Coronary artery (tissue), 2 donors: ENCODE measurements at regions not wholly inside any gene's neighbourhood (a gene's known extent, or its start where the extent isn't known, plus 50 kb on each side); places are given as distances from the start of the nearest gene placed in this dataset.

Source experiments
- DNase-seq: peaks from one replicate; pipeline ENCODE4 v3.0.0-alpha.2; 2017; ENCODE audit warnings: low spot score
- H3K27ac ChIP-seq, 2 donors: fragments of 200-600 bp; sonication (generic); one replicate each; pipeline ENCODE4 v1.5.1; 2016 to 2019
- H3K4me3 ChIP-seq: fragments of 200-600 bp; sonication (generic); 2 replicates; pipeline ENCODE4 v1.5.1; 2016; ENCODE audit warnings: mild to moderate bottlenecking, moderate library complexity
- TF ChIP-seq, protein P1 (sequence below): fragments of 200-600 bp; sonication (generic); IDR thresholded peaks from one replicate; pipeline ENCODE4 v1.5.1; 2019; ENCODE audit warnings: antibody characterized with exemption

DNA sequence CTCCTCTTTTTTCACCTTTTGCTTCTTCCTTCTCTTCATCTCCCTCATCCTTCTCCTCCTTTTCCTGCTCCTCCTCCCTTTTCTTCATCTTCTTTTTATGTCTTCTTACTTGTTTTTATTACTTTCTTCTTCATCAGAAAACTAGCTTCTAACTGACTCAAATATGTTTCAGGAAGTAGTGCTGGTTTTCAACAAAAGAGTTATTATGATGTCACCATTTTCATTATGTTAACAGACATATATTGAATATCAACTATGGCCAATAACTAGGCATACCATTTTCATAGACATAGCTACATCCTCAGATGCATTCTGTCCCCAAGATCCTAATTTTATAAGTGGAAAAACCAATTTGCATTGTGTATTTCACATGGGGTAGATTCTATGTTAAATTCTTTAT, 252.9 kb upstream of the PAPPA start:
- no peak overlapping the region for H3K27ac ChIP-seq
- TF ChIP-seq, protein P1, sequence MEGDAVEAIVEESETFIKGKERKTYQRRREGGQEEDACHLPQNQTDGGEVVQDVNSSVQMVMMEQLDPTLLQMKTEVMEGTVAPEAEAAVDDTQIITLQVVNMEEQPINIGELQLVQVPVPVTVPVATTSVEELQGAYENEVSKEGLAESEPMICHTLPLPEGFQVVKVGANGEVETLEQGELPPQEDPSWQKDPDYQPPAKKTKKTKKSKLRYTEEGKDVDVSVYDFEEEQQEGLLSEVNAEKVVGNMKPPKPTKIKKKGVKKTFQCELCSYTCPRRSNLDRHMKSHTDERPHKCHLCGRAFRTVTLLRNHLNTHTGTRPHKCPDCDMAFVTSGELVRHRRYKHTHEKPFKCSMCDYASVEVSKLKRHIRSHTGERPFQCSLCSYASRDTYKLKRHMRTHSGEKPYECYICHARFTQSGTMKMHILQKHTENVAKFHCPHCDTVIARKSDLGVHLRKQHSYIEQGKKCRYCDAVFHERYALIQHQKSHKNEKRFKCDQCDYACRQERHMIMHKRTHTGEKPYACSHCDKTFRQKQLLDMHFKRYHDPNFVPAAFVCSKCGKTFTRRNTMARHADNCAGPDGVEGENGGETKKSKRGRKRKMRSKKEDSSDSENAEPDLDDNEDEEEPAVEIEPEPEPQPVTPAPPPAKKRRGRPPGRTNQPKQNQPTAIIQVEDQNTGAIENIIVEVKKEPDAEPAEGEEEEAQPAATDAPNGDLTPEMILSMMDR: no peak
- H3K4me3 ChIP-seq: no peak overlapping the region
- DNase-seq: no peak

DNA sequence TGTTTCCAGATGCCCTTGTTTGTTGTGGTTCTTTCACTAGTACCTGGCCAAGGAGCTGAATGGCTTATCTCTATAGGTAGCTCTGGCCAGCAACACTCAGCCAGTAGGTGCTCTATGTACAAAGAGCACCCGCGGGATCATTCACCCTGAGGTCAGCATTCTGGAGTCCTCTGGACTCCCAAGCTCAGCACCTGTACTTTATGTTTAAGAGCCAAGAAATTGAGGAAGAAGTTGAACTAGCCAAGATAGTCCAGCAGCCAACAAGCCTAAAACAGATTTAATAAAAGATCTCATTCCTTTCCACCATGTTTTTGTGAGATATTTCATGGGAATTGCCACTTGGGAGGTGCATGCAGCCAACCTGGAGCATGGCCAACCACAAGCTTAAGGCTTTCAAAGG, 242.6 kb upstream of the PAPPA start:
- DNase-seq: no peak
- no peak overlapping the region for H3K4me3 ChIP-seq
- TF ChIP-seq, protein P1: no peak
- no peak overlapping the region for H3K27ac ChIP-seq

GRCh38 chr9:115912086-115912485, 241.5 kb upstream of the PAPPA start:
- H3K27ac ChIP-seq: no peak overlapping the region
- no peak overlapping the region for H3K4me3 ChIP-seq
- DNase-seq: no peak
- TF ChIP-seq, protein P1: no peak

DNA sequence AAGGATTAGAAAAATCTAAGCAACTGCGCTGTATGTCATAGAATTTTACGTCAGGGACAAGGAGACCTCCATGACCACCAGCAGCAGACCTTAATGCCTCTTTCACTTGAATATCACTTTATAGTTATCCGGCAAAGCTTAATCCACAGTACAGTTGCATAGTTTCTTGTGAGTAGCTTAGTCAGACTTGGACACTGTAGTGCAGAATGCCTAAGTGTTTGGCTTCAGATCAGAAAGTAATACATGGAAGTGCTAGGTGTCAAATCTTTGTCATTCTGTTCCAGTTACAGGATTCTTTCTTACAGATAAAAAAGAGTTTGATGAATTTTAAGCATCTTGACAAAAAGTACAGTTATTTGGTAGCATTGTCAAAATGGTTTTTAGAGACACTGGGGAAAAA, 239.9 kb upstream of the PAPPA start:
- H3K4me3 ChIP-seq: no peak overlapping the region
- no peak for DNase-seq
- no peak overlapping the region for H3K27ac ChIP-seq
- TF ChIP-seq, protein P1: no peak

- H3K27ac ChIP-seq: no peak overlapping the region
- no peak for DNase-seq
- TF ChIP-seq, protein P1: no peak
- H3K4me3 ChIP-seq: no peak overlapping the region
These were observed 239.3 kb upstream of the PAPPA start for GRCh38 chr9:115914291-115914690.

DNA sequence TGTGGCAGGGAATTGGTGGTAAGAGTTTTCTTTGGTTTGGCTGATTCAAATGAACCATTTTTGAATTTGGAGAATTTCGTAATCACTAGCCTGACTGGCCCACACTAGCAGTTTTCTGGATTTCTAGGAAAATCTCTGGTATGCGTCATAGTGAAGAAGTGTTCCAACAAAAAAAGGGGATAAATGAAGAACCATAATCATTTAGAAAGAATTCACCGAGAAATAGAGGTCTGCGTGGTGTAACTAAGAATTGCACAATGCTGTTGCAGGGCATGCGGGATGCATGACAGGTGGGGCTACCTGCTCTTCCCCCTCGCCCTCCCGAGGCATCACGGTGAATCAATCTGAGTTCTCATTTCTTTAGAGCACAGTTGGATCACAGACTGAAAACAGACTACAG, 232.3 kb upstream of the PAPPA start:
- no peak overlapping the region for H3K27ac ChIP-seq
- TF ChIP-seq, protein P1: no peak
- no peak overlapping the region for H3K4me3 ChIP-seq
- DNase-seq: no peak

DNA sequence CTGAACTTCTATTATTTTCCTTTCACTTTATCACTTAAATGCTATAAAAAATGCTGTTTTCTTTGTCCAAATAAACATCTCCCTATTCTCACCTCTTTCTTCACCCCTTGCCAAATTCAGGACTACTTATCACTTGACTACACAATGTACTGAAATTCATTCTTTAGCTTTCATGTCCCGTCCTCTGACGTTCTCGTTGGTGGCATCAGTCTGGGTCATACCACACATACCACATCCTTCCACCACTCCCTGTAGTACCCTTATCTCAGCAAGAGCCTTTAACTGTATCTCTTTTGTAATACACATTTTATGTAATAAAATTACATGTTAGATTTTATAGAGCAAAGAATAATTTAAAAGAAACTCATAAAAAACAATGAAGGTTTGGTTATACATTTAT, 231.1 kb upstream of the PAPPA start:
- Histone ChIP-seq H3K27ac (no peak overlapping the region), H3K4me3 (no peak overlapping the region)
- TF ChIP-seq, protein P1: no peak
- DNase-seq: no peak
